ENCODE measurements at regions not wholly inside any gene's neighbourhood (a gene's known extent, or its start where the extent isn't known, plus 50 kb on each side); places are given as distances from the start of the nearest gene placed in this dataset.
"Not testable (repeated sequence)": the region's sequence is repeated elsewhere in the genome, so short reads cannot be mapped to it uniquely, and the experiment has no call there.

GRCh38 chr15:56811586-56811985 is 78.3 kb upstream of the ZNF280D start:
- DNase-seq (ENCODE audit: low read depth in 3 of 3): no peak

GRCh38 chr15:56808160-56808559 is 74.9 kb upstream of the ZNF280D start:
- no peak for DNase-seq (ENCODE audit: low read depth in 3 of 3)

- DNase-seq (ENCODE audit: low read depth in 3 of 3): no peak
Observed at GRCh38 chr15:56806148-56806536, 72.8 kb upstream of the ZNF280D start.

GRCh38 chr15:56805466-56806147 is 72.3 kb upstream of the ZNF280D start:
- DNase-seq (ENCODE audit: low read depth in 3 of 3): peak in 1 of 3 donors; percentile 2

GRCh38 chr15:56804938-56805337 is 71.6 kb upstream of the ZNF280D start:
- no peak for DNase-seq (ENCODE audit: low read depth in 3 of 3)

- no peak for DNase-seq (ENCODE audit: low read depth in 3 of 3)
Observed at GRCh38 chr15:56804279-56804678, 71.0 kb upstream of the ZNF280D start.

- DNase-seq (ENCODE audit: low read depth in 3 of 3): no peak
Observed at GRCh38 chr15:56802161-56802560, 68.9 kb upstream of the ZNF280D start.

- DNase-seq (ENCODE audit: low read depth in 3 of 3): peak; percentile 9 to 31 (median 24)
Observed at GRCh38 chr15:56798639-56799038, 65.3 kb upstream of the ZNF280D start.

GRCh38 chr15:56797720-56798275 is 64.5 kb upstream of the ZNF280D start:
- no peak for DNase-seq (ENCODE audit: low read depth in 3 of 3)

GRCh38 chr15:56795502-56795901 is 62.2 kb upstream of the ZNF280D start:
- no peak for DNase-seq (ENCODE audit: low read depth in 3 of 3)

GRCh38 chr15:56794553-56795329 is 61.4 kb upstream of the ZNF280D start:
- DNase-seq (ENCODE audit: low read depth in 3 of 3): no peak

GRCh38 chr15:56794165-56794552 is 60.9 kb upstream of the ZNF280D start:
- no peak for DNase-seq (ENCODE audit: low read depth in 3 of 3)

- no peak for DNase-seq (ENCODE audit: low read depth in 3 of 3)
Observed at GRCh38 chr15:56792211-56792610, 58.9 kb upstream of the ZNF280D start.

- DNase-seq (ENCODE audit: low read depth in 3 of 3): not testable (repeated sequence)
Observed at GRCh38 chr15:56791521-56791920, 58.2 kb upstream of the ZNF280D start.

- no peak for DNase-seq (ENCODE audit: low read depth in 3 of 3)
Observed at GRCh38 chr15:56788359-56788758, 55.0 kb upstream of the ZNF280D start.

GRCh38 chr15:56786966-56787365 is 53.7 kb upstream of the ZNF280D start:
- DNase-seq (ENCODE audit: low read depth in 3 of 3): no peak

- no peak for DNase-seq (ENCODE audit: low read depth in 3 of 3)
Observed at GRCh38 chr15:56783857-56784661, 50.8 kb upstream of the ZNF280D start.

GRCh38 chr15:56783156-56783856 is 50.0 kb upstream of the ZNF280D start:
- DNase-seq (ENCODE audit: low read depth in 3 of 3): no peak

Data from stimulated activated CD4-positive, alpha-beta T cell treated with anti-CD3 and anti-CD28 coated beads, TNF-alpha, amount 100 ng/mL, for 48 hours (primary cell).